H9 (cell line): ENCODE measurements at regions not wholly inside any gene's neighbourhood (a gene's known extent, or its start where the extent isn't known, plus 50 kb on each side); places are given as distances from the start of the nearest gene placed in this dataset.

Source experiments
- DNase-seq: peaks from one replicate; pipeline ENCODE4 v3.0.0-alpha.2; 2017
- H2AFZ ChIP-seq: one replicate; pipeline ENCODE4 v1.6.1; 2013; ENCODE audit warnings: mild to moderate bottlenecking, low read length, control low read depth, moderate library complexity
- H2AK5ac ChIP-seq: 2 replicates; pipeline ENCODE4 v1.6.1; 2013; ENCODE audit warnings: low read length, control low read depth, mixed read lengths; ENCODE audit not compliant: insufficient read length
- H2BK120ac ChIP-seq: one replicate; pipeline ENCODE4 v1.6.1; 2013; ENCODE audit warnings: low read depth, mild to moderate bottlenecking, low read length, control low read depth, inconsistent platforms; ENCODE audit not compliant: poor library complexity, severe bottlenecking
- H2BK12ac ChIP-seq: 2 replicates; pipeline ENCODE4 v1.6.1; 2013; ENCODE audit warnings: low read length, control low read depth, mixed read lengths, low read depth; ENCODE audit not compliant: insufficient read length
- H2BK15ac ChIP-seq: 2 replicates; pipeline ENCODE4 v1.6.1; 2013; ENCODE audit warnings: low read depth, low read length, control low read depth
- H2BK20ac ChIP-seq: one replicate; pipeline ENCODE4 v1.6.1; 2013; ENCODE audit warnings: low read depth, mild to moderate bottlenecking, low read length, control low read depth, inconsistent platforms; ENCODE audit not compliant: poor library complexity, severe bottlenecking
- H2BK5ac ChIP-seq: 2 replicates; pipeline ENCODE4 v1.6.1; 2013; ENCODE audit warnings: low read length, control low read depth, mixed read lengths; ENCODE audit not compliant: insufficient read length
- H3K14ac ChIP-seq: 2 replicates; pipeline ENCODE4 v1.6.1; 2013; ENCODE audit warnings: low read length, control low read depth; ENCODE audit not compliant: insufficient read depth
- H3K18ac ChIP-seq: 2 replicates; pipeline ENCODE4 v1.6.1; 2013; ENCODE audit warnings: low read depth, mild to moderate bottlenecking, mixed read lengths, low read length, control low read depth; ENCODE audit not compliant: insufficient read length
- H3K23ac ChIP-seq: 2 replicates; pipeline ENCODE4 v1.6.1; 2013; ENCODE audit warnings: low read length, control low read depth, mixed read lengths, low read depth; ENCODE audit not compliant: insufficient read length
- H3K23me2 ChIP-seq: 2 replicates; pipeline ENCODE4 v1.6.1; 2013; ENCODE audit warnings: low read depth, mild to moderate bottlenecking, mixed read lengths, low read length, control low read depth; ENCODE audit not compliant: insufficient read length, poor library complexity, severe bottlenecking
- H3K27ac ChIP-seq: 2 replicates; pipeline ENCODE4 v1.5.1; 2013; ENCODE audit warnings: low read length, control low read depth, mixed read lengths, low read depth; ENCODE audit not compliant: insufficient read length
- H3K27me3 ChIP-seq: 2 replicates; pipeline ENCODE4 v1.6.1; 2013; ENCODE audit warnings: low read length, control low read depth, inconsistent platforms; ENCODE audit not compliant: insufficient read depth
- H3K4ac ChIP-seq: 2 replicates; pipeline ENCODE4 v1.6.1; 2013; ENCODE audit warnings: low read depth, mild to moderate bottlenecking, control low read depth, inconsistent platforms, low read length, moderate library complexity
- H3K4me1 ChIP-seq: 2 replicates; pipeline ENCODE4 v1.6.1; 2013; ENCODE audit warnings: low read length, control low read depth, inconsistent platforms; ENCODE audit not compliant: insufficient read depth
- H3K4me2 ChIP-seq: 2 replicates; pipeline ENCODE4 v1.6.1; 2013; ENCODE audit warnings: low read length, control low read depth, mixed read lengths; ENCODE audit not compliant: insufficient read length, insufficient read depth
- H3K56ac ChIP-seq: 2 replicates; pipeline ENCODE4 v1.6.1; 2013; ENCODE audit warnings: low read depth, mild to moderate bottlenecking, mixed read lengths, low read length, control low read depth; ENCODE audit not compliant: insufficient read length
- H3K79me1 ChIP-seq: 2 replicates; pipeline ENCODE4 v1.6.1; 2013; ENCODE audit warnings: low read depth, mild to moderate bottlenecking, moderate library complexity, low read length, control low read depth, inconsistent platforms; ENCODE audit not compliant: insufficient read depth, poor library complexity, severe bottlenecking
- H3K79me2 ChIP-seq: 2 replicates; pipeline ENCODE4 v1.6.1; 2013; ENCODE audit warnings: low read length, control low read depth, inconsistent platforms; ENCODE audit not compliant: insufficient read depth
- H3K9ac ChIP-seq: 2 replicates; pipeline ENCODE4 v1.6.1; 2013; ENCODE audit warnings: low read length, control low read depth, mixed read lengths; ENCODE audit not compliant: insufficient read length; ENCODE audit errors: extremely low read depth
- H3K9me3 ChIP-seq: one replicate; pipeline ENCODE4 v1.6.1; 2013; ENCODE audit warnings: low read depth, low read length, inconsistent platforms; ENCODE audit not compliant: control insufficient read depth
- H3T11ph ChIP-seq: one replicate; pipeline ENCODE4 v1.6.1; 2013; ENCODE audit warnings: mild to moderate bottlenecking, low read length, control low read depth, inconsistent platforms
- H4K20me1 ChIP-seq: one replicate; pipeline ENCODE4 v1.6.1; 2013; ENCODE audit not compliant: control insufficient read depth, insufficient read length, insufficient read depth
- H4K5ac ChIP-seq: 2 replicates; pipeline ENCODE4 v1.6.1; 2013; ENCODE audit warnings: low read depth, mild to moderate bottlenecking, mixed read lengths, low read length, control low read depth; ENCODE audit not compliant: insufficient read length
- H4K8ac ChIP-seq: replicated peaks from 2 replicates; pipeline ENCODE4 v1.6.1; 2013; ENCODE audit warnings: low read length, control low read depth, mixed read lengths, low read depth; ENCODE audit not compliant: insufficient read length
- H4K91ac ChIP-seq: 2 replicates; pipeline ENCODE4 v1.6.1; 2013; ENCODE audit warnings: low read depth, mild to moderate bottlenecking, moderate library complexity, mixed read lengths, low read length, control low read depth; ENCODE audit not compliant: insufficient read length
- H3K27ac Mint-ChIP-seq, 3 experiments: 2 replicates in 2 of 3; 3 replicates in 1 of 3; pipeline ENCODE4 v1.8.0; 2020 to 2021; ENCODE audit warnings: mixed read lengths in 3 of 3, mild to moderate bottlenecking in 1 of 3, moderate library complexity in 1 of 3
- H3K27me3 Mint-ChIP-seq: 2 replicates; pipeline ENCODE4 v1.8.0; 2021; ENCODE audit warnings: low read depth, mild to moderate bottlenecking, moderate library complexity, mixed read lengths
- H3K36me3 Mint-ChIP-seq, 3 experiments: 2 replicates in 2 of 3; 3 replicates in 1 of 3; pipeline ENCODE4 v1.8.0; 2020 to 2021; ENCODE audit warnings: low read depth in 3 of 3, mixed read lengths in 3 of 3; ENCODE audit not compliant: insufficient read depth in 1 of 3
- H3K4me1 Mint-ChIP-seq, 2 experiments: 2 replicates each; pipeline ENCODE4 v1.8.0; 2020; ENCODE audit warnings: mixed read lengths in 2 of 2
- H3K4me3 Mint-ChIP-seq, 2 experiments: 2 replicates in 1 of 2; 3 replicates in 1 of 2; pipeline ENCODE4 v1.8.0; 2020 to 2021; ENCODE audit warnings: mild to moderate bottlenecking in 2 of 2, mixed read lengths in 2 of 2, moderate library complexity in 1 of 2
- H3K9me3 Mint-ChIP-seq, 2 experiments: 2 replicates in 1 of 2; 3 replicates in 1 of 2; pipeline ENCODE4 v1.8.0; 2020; ENCODE audit warnings: mild to moderate bottlenecking in 2 of 2, mixed read lengths in 2 of 2, moderate library complexity in 1 of 2
- CTCF ChIP-seq: fragments of 200-600 bp; sonication (generic); conservative IDR thresholded peaks from 3 replicates; pipeline ENCODE4 v1.8.0; 2021; ENCODE audit warnings: antibody characterized with exemption, mild to moderate bottlenecking
- WGBS: extraction: QIAGEN DNeasy Blood & Tissue Kit; methylation state at CpG from one replicate; pipeline ENCODE4 v1.1.7; 2013; ENCODE audit warnings: missing lambda C conversion rate, low lambda C conversion rate, mixed read lengths; ENCODE audit not compliant: insufficient read length; ENCODE audit errors: extremely low coverage; 5-methylcytosine and 5-hydroxymethylcytosine counted together

GRCh38 chr10:23718946-23719345 lies 280.1 kb downstream of the OTUD1 start:
- Histone ChIP-seq H3K18ac (no peak overlapping the region), H3K23ac (no peak overlapping the region), H3K4me2 (no peak overlapping the region), H4K91ac (no peak overlapping the region), H3K9ac (no peak overlapping the region), H3K14ac (no peak overlapping the region), H3K27ac (no peak overlapping the region), H2AK5ac (no peak overlapping the region), H3K79me1 (no peaks in the 10 kb centered on the region), H4K8ac (no peak overlapping the region), H2BK12ac (no peak overlapping the region), H2BK15ac (no peak overlapping the region), H4K5ac (no peak overlapping the region), H2BK120ac (no peak overlapping the region), H3T11ph (no peak overlapping the region), H2AFZ (no peak overlapping the region), H3K56ac (no peak overlapping the region), H4K20me1 (no peaks in the 10 kb centered on the region), H3K27me3 (no peaks in the 10 kb centered on the region), H3K4ac (no peak overlapping the region), H2BK20ac (no peak overlapping the region), H2BK5ac (no peak overlapping the region), H3K23me2 (no peaks in the 10 kb centered on the region), H3K4me1 (no peaks in the 10 kb centered on the region), H3K79me2 (no peaks in the 10 kb centered on the region), H3K9me3 (no peaks in the 10 kb centered on the region)
- no peak for TF ChIP-seq CTCF
- Mint-ChIP-seq H3K9me3 (no peaks in the 10 kb centered on the region), H3K4me1 (no peaks in the 10 kb centered on the region), H3K4me3 (no peak overlapping the region), H3K27me3 (peaks cover 7% of the 10 kb centered on the region), H3K27ac (no peak overlapping the region), H3K36me3 (no peaks in the 10 kb centered on the region)
- WGBS = no CpG with 5 or more reads among the region's 3 CpGs
- no peak for DNase-seq
